ENCODE measurements at regions not wholly inside any gene's neighbourhood (a gene's known extent, or its start where the extent isn't known, plus 50 kb on each side); places are given as distances from the start of the nearest gene placed in this dataset.
"Not testable (repeated sequence)": the region's sequence is repeated elsewhere in the genome, so short reads cannot be mapped to it uniquely, and the experiment has no call there.

- TF ChIP-seq, protein P1, sequence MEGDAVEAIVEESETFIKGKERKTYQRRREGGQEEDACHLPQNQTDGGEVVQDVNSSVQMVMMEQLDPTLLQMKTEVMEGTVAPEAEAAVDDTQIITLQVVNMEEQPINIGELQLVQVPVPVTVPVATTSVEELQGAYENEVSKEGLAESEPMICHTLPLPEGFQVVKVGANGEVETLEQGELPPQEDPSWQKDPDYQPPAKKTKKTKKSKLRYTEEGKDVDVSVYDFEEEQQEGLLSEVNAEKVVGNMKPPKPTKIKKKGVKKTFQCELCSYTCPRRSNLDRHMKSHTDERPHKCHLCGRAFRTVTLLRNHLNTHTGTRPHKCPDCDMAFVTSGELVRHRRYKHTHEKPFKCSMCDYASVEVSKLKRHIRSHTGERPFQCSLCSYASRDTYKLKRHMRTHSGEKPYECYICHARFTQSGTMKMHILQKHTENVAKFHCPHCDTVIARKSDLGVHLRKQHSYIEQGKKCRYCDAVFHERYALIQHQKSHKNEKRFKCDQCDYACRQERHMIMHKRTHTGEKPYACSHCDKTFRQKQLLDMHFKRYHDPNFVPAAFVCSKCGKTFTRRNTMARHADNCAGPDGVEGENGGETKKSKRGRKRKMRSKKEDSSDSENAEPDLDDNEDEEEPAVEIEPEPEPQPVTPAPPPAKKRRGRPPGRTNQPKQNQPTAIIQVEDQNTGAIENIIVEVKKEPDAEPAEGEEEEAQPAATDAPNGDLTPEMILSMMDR (IDR thresholded peaks at IDR 0.05; ENCODE audit: insufficient read depth, missing control alignments) = no peak
- FAIRE-seq = no peak
- no peak for DNase-seq (ENCODE audit: insufficient read length, low spot score)
Measured at GRCh38 chrX:94695910-94696309, 1021.9 kb downstream of the FAM133A start.

- DNase-seq (ENCODE audit: insufficient read length, low spot score); FAIRE-seq: not testable (repeated sequence)
Measured at GRCh38 chrX:94704348-94705256, 1030.6 kb downstream of the FAM133A start.

GRCh38 chrX:94721386-94721785 lies 1047.4 kb downstream of the FAM133A start:
- TF ChIP-seq, protein P1 (IDR thresholded peaks at IDR 0.05; ENCODE audit: insufficient read depth, missing control alignments) = no peak
- FAIRE-seq (no peak), DNase-seq (ENCODE audit: insufficient read length, low spot score) (no peak)

- no peak for DNase-seq (ENCODE audit: insufficient read length, low spot score)
- no peak for FAIRE-seq
- TF ChIP-seq, protein P1 (IDR thresholded peaks at IDR 0.05; ENCODE audit: insufficient read depth, missing control alignments) = no peak
Measured at GRCh38 chrX:94722578-94722977, 1048.6 kb downstream of the FAM133A start.

DNA sequence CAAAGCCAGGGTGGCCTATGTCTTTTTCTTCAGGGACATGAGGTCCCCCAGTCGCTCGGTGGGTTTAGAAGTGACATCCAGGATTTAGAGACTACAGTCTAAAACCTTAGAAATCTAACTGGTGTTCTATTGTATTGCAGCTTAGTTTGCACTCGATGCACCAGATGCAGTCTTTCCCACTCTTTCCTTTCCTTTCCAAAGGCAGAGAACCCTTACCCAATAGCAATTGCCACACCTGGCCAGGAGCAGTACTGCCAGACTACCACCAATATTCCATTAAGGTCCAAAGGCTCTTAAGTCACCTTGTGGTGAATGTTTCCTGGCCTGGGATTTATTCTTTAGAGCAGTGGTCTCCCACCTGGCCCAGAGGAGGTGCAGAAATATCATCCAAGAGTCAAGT lies 1068.8 kb downstream of the FAM133A start:
- FAIRE-seq (no peak), DNase-seq (ENCODE audit: insufficient read length, low spot score) (no peak)
- TF ChIP-seq, protein P1 (IDR thresholded peaks at IDR 0.05; ENCODE audit: insufficient read depth, missing control alignments) = no peak

DNA sequence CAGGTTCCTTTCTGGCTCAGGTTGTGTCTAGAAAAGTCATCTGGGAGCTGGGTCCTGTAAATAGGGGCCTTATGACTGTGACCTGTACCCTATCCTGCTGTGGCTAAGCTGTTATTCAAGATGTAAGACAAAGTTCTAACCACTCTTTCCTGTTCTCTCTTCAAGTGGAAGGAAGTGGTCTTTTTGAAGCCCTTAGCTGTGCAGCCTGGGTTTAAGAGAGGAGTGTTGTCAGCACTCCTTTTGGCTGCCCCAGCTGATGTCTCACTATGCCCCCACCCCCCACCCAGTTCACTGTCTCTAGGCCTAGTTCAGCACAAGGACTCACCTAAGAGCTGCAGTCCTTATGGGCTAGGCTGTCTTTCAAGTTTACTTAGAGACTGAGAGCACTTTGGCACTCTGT lies 1069.5 kb downstream of the FAM133A start:
- DNase-seq (ENCODE audit: insufficient read length, low spot score) (no peak), FAIRE-seq (no peak)
- TF ChIP-seq, protein P1 (IDR thresholded peaks at IDR 0.05; ENCODE audit: insufficient read depth, missing control alignments) = no peak

DNA sequence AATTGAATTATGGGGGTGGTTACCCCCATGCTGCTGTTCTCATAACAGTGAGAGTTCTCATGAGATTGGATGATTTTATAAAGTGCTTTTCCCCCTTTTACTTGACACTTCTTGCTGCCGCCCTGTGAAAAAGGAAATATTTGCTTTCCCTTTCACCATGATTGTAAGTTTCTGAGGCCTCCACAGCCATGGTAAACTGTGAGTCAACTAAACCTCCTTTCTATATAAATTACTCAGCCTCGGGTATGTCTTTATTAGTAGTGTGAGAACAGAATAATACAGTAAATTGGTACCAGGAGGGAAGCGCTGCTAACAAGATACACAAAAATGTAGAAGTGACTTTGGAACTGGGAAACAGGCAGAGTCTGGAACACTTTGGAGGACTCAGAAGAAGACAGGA lies 1070.8 kb downstream of the FAM133A start:
- FAIRE-seq (no peak), DNase-seq (ENCODE audit: insufficient read length, low spot score) (no peak)
- TF ChIP-seq, protein P1 (IDR thresholded peaks at IDR 0.05; ENCODE audit: insufficient read depth, missing control alignments) = no peak
